Ecto neural progenitor cell (in vitro differentiated cells): ENCODE measurements at regions not wholly inside any gene's neighbourhood (a gene's known extent, or its start where the extent isn't known, plus 50 kb on each side); places are given as distances from the start of the nearest gene placed in this dataset.

ENCODE experiments used
- DNase-seq: peaks from one replicate; pipeline ENCODE4 v3.0.0-alpha.2; 2018; ENCODE audit warnings: low spot score

- DNase-seq, result no peak
Measured at GRCh38 chr20:57896017-57896416, 186.2 kb upstream of the PMEPA1 start.

- no peak for DNase-seq
Measured at GRCh38 chr20:57895161-57895855, 185.5 kb upstream of the PMEPA1 start.

GRCh38 chr20:57894522-57894921, 184.7 kb upstream of the PMEPA1 start:
- DNase-seq, result no peak

GRCh38 chr20:57894096-57894495, 184.3 kb upstream of the PMEPA1 start:
- no peak for DNase-seq

- no peak for DNase-seq
Measured at GRCh38 chr20:57893366-57893999, 183.7 kb upstream of the PMEPA1 start.

- no peak for DNase-seq
Measured at GRCh38 chr20:57892471-57892870, 182.7 kb upstream of the PMEPA1 start.

GRCh38 chr20:57891014-57891413, 181.2 kb upstream of the PMEPA1 start:
- no peak for DNase-seq

- no peak for DNase-seq
Measured at GRCh38 chr20:57890202-57890800, 180.5 kb upstream of the PMEPA1 start.

GRCh38 chr20:57888591-57888990, 178.8 kb upstream of the PMEPA1 start:
- DNase-seq, result no peak

GRCh38 chr20:57884956-57885355, 175.1 kb upstream of the PMEPA1 start:
- no peak for DNase-seq

- DNase-seq, result no peak
Measured at GRCh38 chr20:57883761-57884160, 173.9 kb upstream of the PMEPA1 start.

GRCh38 chr20:57883224-57883623, 173.4 kb upstream of the PMEPA1 start:
- DNase-seq, result no peak

GRCh38 chr20:57882451-57883161, 172.8 kb upstream of the PMEPA1 start:
- DNase-seq, result peak; percentile 31

- peak; percentile 30 for DNase-seq
Measured at GRCh38 chr20:57881466-57882385, 171.9 kb upstream of the PMEPA1 start.

GRCh38 chr20:57880571-57880892, 170.7 kb upstream of the PMEPA1 start:
- DNase-seq, result peak; percentile 38

GRCh38 chr20:57879779-57880570, 170.2 kb upstream of the PMEPA1 start:
- DNase-seq, result peak; percentile 20

- peak; percentile 5 for DNase-seq
Measured at GRCh38 chr20:57879437-57879778, 169.6 kb upstream of the PMEPA1 start.

- peak; percentile 34 for DNase-seq
Measured at GRCh38 chr20:57878786-57879424, 169.1 kb upstream of the PMEPA1 start.

GRCh38 chr20:57877995-57878394, 168.2 kb upstream of the PMEPA1 start:
- no peak for DNase-seq

GRCh38 chr20:57877131-57877824, 167.5 kb upstream of the PMEPA1 start:
- peak; percentile 19 for DNase-seq
